ENCODE measurements at regions not wholly inside any gene's neighbourhood (a gene's known extent, or its start where the extent isn't known, plus 50 kb on each side); places are given as distances from the start of the nearest gene placed in this dataset.

DNA sequence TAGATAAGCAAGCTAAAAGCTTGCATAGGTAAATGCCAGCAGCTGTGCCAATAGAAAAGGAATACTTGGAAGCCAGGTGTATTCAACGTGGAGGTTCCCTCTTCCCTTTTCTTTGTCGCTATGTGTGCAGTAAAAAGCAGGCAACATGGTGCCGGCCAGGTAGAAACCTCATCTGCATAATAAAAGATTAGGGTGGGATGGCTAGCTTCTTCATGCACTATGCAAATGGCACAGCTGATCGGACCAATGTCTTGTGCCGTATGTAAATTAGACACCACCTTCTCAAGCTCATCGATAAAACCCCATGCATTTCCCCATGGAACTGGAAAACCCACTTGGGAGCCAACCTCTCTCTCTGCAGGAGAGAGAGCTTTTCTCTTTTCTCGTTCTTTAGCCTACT is 150.9 kb upstream of the FOXK1 start:
- TF ChIP-seq, protein P1, sequence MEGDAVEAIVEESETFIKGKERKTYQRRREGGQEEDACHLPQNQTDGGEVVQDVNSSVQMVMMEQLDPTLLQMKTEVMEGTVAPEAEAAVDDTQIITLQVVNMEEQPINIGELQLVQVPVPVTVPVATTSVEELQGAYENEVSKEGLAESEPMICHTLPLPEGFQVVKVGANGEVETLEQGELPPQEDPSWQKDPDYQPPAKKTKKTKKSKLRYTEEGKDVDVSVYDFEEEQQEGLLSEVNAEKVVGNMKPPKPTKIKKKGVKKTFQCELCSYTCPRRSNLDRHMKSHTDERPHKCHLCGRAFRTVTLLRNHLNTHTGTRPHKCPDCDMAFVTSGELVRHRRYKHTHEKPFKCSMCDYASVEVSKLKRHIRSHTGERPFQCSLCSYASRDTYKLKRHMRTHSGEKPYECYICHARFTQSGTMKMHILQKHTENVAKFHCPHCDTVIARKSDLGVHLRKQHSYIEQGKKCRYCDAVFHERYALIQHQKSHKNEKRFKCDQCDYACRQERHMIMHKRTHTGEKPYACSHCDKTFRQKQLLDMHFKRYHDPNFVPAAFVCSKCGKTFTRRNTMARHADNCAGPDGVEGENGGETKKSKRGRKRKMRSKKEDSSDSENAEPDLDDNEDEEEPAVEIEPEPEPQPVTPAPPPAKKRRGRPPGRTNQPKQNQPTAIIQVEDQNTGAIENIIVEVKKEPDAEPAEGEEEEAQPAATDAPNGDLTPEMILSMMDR (IDR thresholded peaks at IDR 0.05) = no peak
- TF ChIP-seq POLR2A (IDR thresholded peaks at IDR 0.05) = no peak
